ENCODE measurements at regions not wholly inside any gene's neighbourhood (a gene's known extent, or its start where the extent isn't known, plus 50 kb on each side); places are given as distances from the start of the nearest gene placed in this dataset.

- no peak overlapping the region for H3K9ac ChIP-seq (ENCODE audit: low read length)
- H3K4me1 ChIP-seq (ENCODE audit: insufficient read depth, low read length, severe bottlenecking) = no peaks in the 10 kb centered on the region
- no peaks in the 10 kb centered on the region for H3K36me3 ChIP-seq (ENCODE audit: insufficient read depth, low read length)
- no peaks in the 10 kb centered on the region for H3F3A ChIP-seq (ENCODE audit: insufficient read depth, low read length)
- H3K9me3 ChIP-seq (ENCODE audit: low read length) = no peaks in the 10 kb centered on the region
- H3K27me3 ChIP-seq (ENCODE audit: insufficient read depth, low read length) = peaks cover 3% of the 10 kb centered on the region; the same call in 1 of the 2 replicates
- H4K20me1 ChIP-seq (ENCODE audit: insufficient read depth, low read length) = no peaks in the 10 kb centered on the region
- H3K27ac ChIP-seq (ENCODE audit: low read depth, low read length, poor library complexity, severe bottlenecking) = no peak overlapping the region
- no peak overlapping the region for H3K4me2 ChIP-seq (ENCODE audit: low read length)
- no peak overlapping the region for H2AFZ ChIP-seq (ENCODE audit: low read length)
- no peaks in the 10 kb centered on the region for H3K79me2 ChIP-seq (ENCODE audit: insufficient read depth, low read length)
- no peak overlapping the region for H3K4me3 ChIP-seq (ENCODE audit: low read depth, low read length, poor library complexity, severe bottlenecking)
- no peaks in the 10 kb centered on the region for H3K9me2 ChIP-seq (ENCODE audit: low read depth, low read length)
- TF ChIP-seq EZH2 (IDR thresholded peaks at IDR 0.05; ENCODE audit: borderline replicate concordance, low read length) = no peak
- TF ChIP-seq CTCF (IDR thresholded peaks at IDR 0.05; ENCODE audit: low read length) = no peak
Observed at GRCh38 chr5:58064801-58065200, 395.1 kb downstream of the PLK2 start.

- Histone ChIP-seq H3K9ac (ENCODE audit: low read length) (no peak overlapping the region), H3K9me3 (ENCODE audit: low read length) (no peaks in the 10 kb centered on the region), H3K27me3 (ENCODE audit: insufficient read depth, low read length) (no peaks in the 10 kb centered on the region), H2AFZ (ENCODE audit: low read length) (no peak overlapping the region), H3F3A (ENCODE audit: insufficient read depth, low read length) (no peaks in the 10 kb centered on the region), H3K79me2 (ENCODE audit: insufficient read depth, low read length) (no peaks in the 10 kb centered on the region), H3K36me3 (ENCODE audit: insufficient read depth, low read length) (no peaks in the 10 kb centered on the region), H3K4me3 (ENCODE audit: low read depth, low read length, poor library complexity, severe bottlenecking) (no peak overlapping the region), H3K4me1 (ENCODE audit: insufficient read depth, low read length, severe bottlenecking) (no peaks in the 10 kb centered on the region), H3K4me2 (ENCODE audit: low read length) (no peak overlapping the region), H3K9me2 (ENCODE audit: low read depth, low read length) (no peaks in the 10 kb centered on the region), H3K27ac (ENCODE audit: low read depth, low read length, poor library complexity, severe bottlenecking) (no peak overlapping the region), H4K20me1 (ENCODE audit: insufficient read depth, low read length) (no peaks in the 10 kb centered on the region)
- TF ChIP-seq EZH2 (IDR thresholded peaks at IDR 0.05; ENCODE audit: borderline replicate concordance, low read length) (no peak), CTCF (IDR thresholded peaks at IDR 0.05; ENCODE audit: low read length) (no peak)
Observed at GRCh38 chr5:58060996-58061395, 398.9 kb downstream of the PLK2 start.

- no peak overlapping the region for H3K4me3 ChIP-seq (ENCODE audit: low read depth, low read length, poor library complexity, severe bottlenecking)
- H3K4me2 ChIP-seq (ENCODE audit: low read length) = no peak overlapping the region
- no peaks in the 10 kb centered on the region for H3K36me3 ChIP-seq (ENCODE audit: insufficient read depth, low read length)
- H4K20me1 ChIP-seq (ENCODE audit: insufficient read depth, low read length) = no peaks in the 10 kb centered on the region
- H3K9ac ChIP-seq (ENCODE audit: low read length) = no peak overlapping the region
- TF ChIP-seq EZH2 (IDR thresholded peaks at IDR 0.05; ENCODE audit: borderline replicate concordance, low read length) = no peak
- TF ChIP-seq CTCF (IDR thresholded peaks at IDR 0.05; ENCODE audit: low read length) = no peak
- H3K9me3 ChIP-seq (ENCODE audit: low read length) = no peaks in the 10 kb centered on the region
- no peak overlapping the region for H3K27ac ChIP-seq (ENCODE audit: low read depth, low read length, poor library complexity, severe bottlenecking)
- no peaks in the 10 kb centered on the region for H3K9me2 ChIP-seq (ENCODE audit: low read depth, low read length)
- H3F3A ChIP-seq (ENCODE audit: insufficient read depth, low read length) = no peaks in the 10 kb centered on the region
- no peaks in the 10 kb centered on the region for H3K4me1 ChIP-seq (ENCODE audit: insufficient read depth, low read length, severe bottlenecking)
- no peaks in the 10 kb centered on the region for H3K27me3 ChIP-seq (ENCODE audit: insufficient read depth, low read length)
- no peak overlapping the region for H2AFZ ChIP-seq (ENCODE audit: low read length)
- H3K79me2 ChIP-seq (ENCODE audit: insufficient read depth, low read length) = no peaks in the 10 kb centered on the region
Observed at GRCh38 chr5:58057324-58057723, 402.6 kb downstream of the PLK2 start.
